NCI-H1436 treated with DMSO at 0.1 percent for 48 hours (cell line): ENCODE measurements at regions not wholly inside any gene's neighbourhood (a gene's known extent, or its start where the extent isn't known, plus 50 kb on each side); places are given as distances from the start of the nearest gene placed in this dataset.

Source experiments
- DNase-seq: peaks from one replicate; lab custom pipeline; 2025; lab: John Stamatoyannopoulos, UW

- no peak for DNase-seq
Observed at GRCh38 chr18:45430041-45430440, 185.2 kb upstream of the SLC14A2 start.

GRCh38 chr18:45435810-45436209, 179.5 kb upstream of the SLC14A2 start:
- DNase-seq, result no peak

GRCh38 chr18:45437366-45437765, 177.9 kb upstream of the SLC14A2 start:
- no peak for DNase-seq

GRCh38 chr18:45439851-45440645, 175.2 kb upstream of the SLC14A2 start:
- no peak for DNase-seq

- no peak for DNase-seq
Observed at GRCh38 chr18:45441110-45441847, 174.0 kb upstream of the SLC14A2 start.

- DNase-seq, result no peak
Observed at GRCh38 chr18:45444040-45444439, 171.2 kb upstream of the SLC14A2 start.

GRCh38 chr18:45447355-45448265, 167.7 kb upstream of the SLC14A2 start:
- DNase-seq, result no peak

- DNase-seq, result no peak
Observed at GRCh38 chr18:45448871-45449270, 166.4 kb upstream of the SLC14A2 start.

GRCh38 chr18:45449418-45450227, 165.7 kb upstream of the SLC14A2 start:
- DNase-seq, result no peak

GRCh38 chr18:45456090-45457021, 158.9 kb upstream of the SLC14A2 start:
- DNase-seq, result no peak

GRCh38 chr18:45458033-45458432, 157.2 kb upstream of the SLC14A2 start:
- no peak for DNase-seq

- DNase-seq, result no peak
Observed at GRCh38 chr18:45462179-45462578, 153.1 kb upstream of the SLC14A2 start.

- DNase-seq, result no peak
Observed at GRCh38 chr18:45463451-45463850, 151.8 kb upstream of the SLC14A2 start.

GRCh38 chr18:45464619-45465018, 150.7 kb upstream of the SLC14A2 start:
- no peak for DNase-seq

- DNase-seq, result no peak
Observed at GRCh38 chr18:45467293-45467692, 148.0 kb upstream of the SLC14A2 start.

GRCh38 chr18:45467945-45468344, 147.3 kb upstream of the SLC14A2 start:
- no peak for DNase-seq

GRCh38 chr18:45478889-45479288, 136.4 kb upstream of the SLC14A2 start:
- no peak for DNase-seq

- no peak for DNase-seq
Observed at GRCh38 chr18:45480219-45481015, 134.9 kb upstream of the SLC14A2 start.

GRCh38 chr18:45481821-45482220, 133.5 kb upstream of the SLC14A2 start:
- no peak for DNase-seq

GRCh38 chr18:45482286-45482685, 133.0 kb upstream of the SLC14A2 start:
- DNase-seq, result no peak
